Tibial nerve (tissue), 4 donors: ENCODE measurements at regions not wholly inside any gene's neighbourhood (a gene's known extent, or its start where the extent isn't known, plus 50 kb on each side); places are given as distances from the start of the nearest gene placed in this dataset.

Source experiments
- DNase-seq, 2 donors: peaks; one replicate each; pipeline ENCODE4 v3.0.0-alpha.2; 2019; ENCODE audit warnings: low spot score in 2 of 2
- H3K27ac ChIP-seq, 4 donors: fragments of 200-600 bp; sonication (generic) in 3 of 4; one replicate each; pipeline ENCODE4 v1.5.1; 2017 to 2019; ENCODE audit warnings: mild to moderate bottlenecking in 1 of 4
- H3K27me3 ChIP-seq, 2 donors: fragments of 200-600 bp; sonication (generic) in 1 of 2; one replicate each; pipeline versions ENCODE4 v1.5.1 to v1.6.0; 2017 to 2019
- H3K36me3 ChIP-seq, 3 donors: fragments of 200-600 bp; sonication (generic); one replicate each; pipeline ENCODE4 v1.5.1; 2018 to 2019
- H3K4me1 ChIP-seq, 4 donors: fragments of 200-600 bp; sonication (generic) in 3 of 4; one replicate each; pipeline ENCODE4 v1.5.1; 2017 to 2019
- H3K4me3 ChIP-seq, 4 donors: fragments of 200-600 bp; sonication (generic) in 3 of 4; one replicate each; pipeline ENCODE4 v1.5.1; 2017 to 2019; ENCODE audit warnings: mild to moderate bottlenecking in 1 of 4, moderate library complexity in 1 of 4
- H3K9me3 ChIP-seq, 4 donors: fragments of 200-600 bp; sonication (generic) in 3 of 4; one replicate each; pipeline ENCODE4 v1.5.1; 2017 to 2019
- CTCF ChIP-seq, 5 experiments: fragments of 200-600 bp in 3 of 5; fragments of 450-650 bp in 2 of 5; sonication (generic) in 3 of 5; IDR thresholded peaks; one replicate each; pipeline ENCODE4 v1.5.1; 2016 to 2019; ENCODE audit warnings: antibody characterized with exemption in 5 of 5, mild to moderate bottlenecking in 3 of 5, moderate library complexity in 2 of 5
- EP300 ChIP-seq, 2 donors: sonication (generic); formaldehyde crosslinking; IDR thresholded peaks; one replicate each; pipeline ENCODE4 v1.6.1; 2017; ENCODE audit warnings: antibody characterized with exemption in 2 of 2, mild to moderate bottlenecking in 1 of 2
- POLR2A ChIP-seq, 2 donors: fragments of 450-650 bp; IDR thresholded peaks; one replicate each; pipeline ENCODE4 v1.6.1; 2017; ENCODE audit warnings: antibody characterized with exemption in 2 of 2, mild to moderate bottlenecking in 2 of 2, moderate library complexity in 2 of 2
- WGBS, 2 donors: methylation state at CpG; one replicate each; pipeline ENCODE4 v1.1.5; 2018; 5-methylcytosine and 5-hydroxymethylcytosine counted together

- 77 to 78% methylated on average over 5 of the region's 5 CpGs for WGBS, 2 donors
- Histone ChIP-seq H3K36me3 (no peaks in the 10 kb centered on the region), H3K4me3 (no peak overlapping the region)
These were observed 289.8 kb downstream of the HS3ST3B1 start for GRCh38 chr17:14590459-14591250.

GRCh38 chr17:14585099-14585498 is 284.2 kb downstream of the HS3ST3B1 start:
- 92 to 93% methylated on average over 4 of the region's 4 CpGs for whole genome bisulfite sequencing, 2 donors
- TF ChIP-seq POLR2A (IDR thresholded peaks at IDR 0.05): no peak
- TF ChIP-seq EP300 (IDR thresholded peaks at IDR 0.05): no peak
- no peak for TF ChIP-seq CTCF (IDR thresholded peaks at IDR 0.05)

More at GRCh38 chr17:14590459-14591250, 289.8 kb downstream of the HS3ST3B1 start:
- no peaks in the 10 kb centered on the region for H3K9me3 ChIP-seq
- no peak for TF ChIP-seq POLR2A (IDR thresholded peaks at IDR 0.05)
- TF ChIP-seq CTCF (IDR thresholded peaks at IDR 0.05): no peak
- no peak for TF ChIP-seq EP300 (IDR thresholded peaks at IDR 0.05)
- H3K4me1 ChIP-seq: no peaks in the 10 kb centered on the region
- no peak for DNase-seq
- no peaks in the 10 kb centered on the region for H3K27me3 ChIP-seq
- H3K27ac ChIP-seq: no peak overlapping the region

GRCh38 chr17:14582996-14583395 is 282.1 kb downstream of the HS3ST3B1 start:
- Histone ChIP-seq H3K36me3 (no peaks in the 10 kb centered on the region), H3K4me3 (no peak overlapping the region), H3K27ac (no peak overlapping the region), H3K4me1 (no peaks in the 10 kb centered on the region), H3K9me3 (no peaks in the 10 kb centered on the region), H3K27me3 (no peaks in the 10 kb centered on the region)
- TF ChIP-seq EP300 (IDR thresholded peaks at IDR 0.05): no peak
- DNase-seq: no peak
- 95 to 97% methylated on average over 2 of the region's 2 CpGs for WGBS, 2 donors

More at GRCh38 chr17:14585099-14585498, 284.2 kb downstream of the HS3ST3B1 start:
- H3K4me3 ChIP-seq: no peak overlapping the region
- H3K4me1 ChIP-seq: no peaks in the 10 kb centered on the region
- no peak overlapping the region for H3K27ac ChIP-seq
- no peaks in the 10 kb centered on the region for H3K9me3 ChIP-seq
- DNase-seq: no peak
- H3K36me3 ChIP-seq: no peaks in the 10 kb centered on the region
- no peaks in the 10 kb centered on the region for H3K27me3 ChIP-seq

GRCh38 chr17:14581186-14581830 is 280.4 kb downstream of the HS3ST3B1 start:
- no peak overlapping the region for H3K27ac ChIP-seq
- H3K9me3 ChIP-seq: no peaks in the 10 kb centered on the region
- DNase-seq: no peak
- H3K36me3 ChIP-seq: no peaks in the 10 kb centered on the region
- no peaks in the 10 kb centered on the region for H3K27me3 ChIP-seq
- H3K4me3 ChIP-seq: no peak overlapping the region
- TF ChIP-seq POLR2A (IDR thresholded peaks at IDR 0.05) (no peak), EP300 (IDR thresholded peaks at IDR 0.05) (no peak), CTCF (IDR thresholded peaks at IDR 0.05) (no peak)
- WGBS, 2 donors: 87 to 91% methylated on average over 10 of the region's 10 CpGs
- H3K4me1 ChIP-seq: no peaks in the 10 kb centered on the region

GRCh38 chr17:14580499-14580898 is 279.6 kb downstream of the HS3ST3B1 start:
- H3K9me3 ChIP-seq: no peaks in the 10 kb centered on the region

More at GRCh38 chr17:14580499-14580898, 279.6 kb downstream of the HS3ST3B1 start:
- H3K27me3 ChIP-seq: no peaks in the 10 kb centered on the region
- no peaks in the 10 kb centered on the region for H3K36me3 ChIP-seq
- no peak for TF ChIP-seq CTCF (IDR thresholded peaks at IDR 0.05)
- no peak for TF ChIP-seq EP300 (IDR thresholded peaks at IDR 0.05)
- no peak for TF ChIP-seq POLR2A (IDR thresholded peaks at IDR 0.05)
- H3K27ac ChIP-seq: no peak overlapping the region
- H3K4me3 ChIP-seq: no peak overlapping the region
- WGBS, 2 donors: 68% methylated on average over 5 of the region's 5 CpGs
- H3K4me1 ChIP-seq: no peaks in the 10 kb centered on the region
- DNase-seq: no peak
